ENCODE measurements at regions not wholly inside any gene's neighbourhood (a gene's known extent, or its start where the extent isn't known, plus 50 kb on each side); places are given as distances from the start of the nearest gene placed in this dataset.

DNA sequence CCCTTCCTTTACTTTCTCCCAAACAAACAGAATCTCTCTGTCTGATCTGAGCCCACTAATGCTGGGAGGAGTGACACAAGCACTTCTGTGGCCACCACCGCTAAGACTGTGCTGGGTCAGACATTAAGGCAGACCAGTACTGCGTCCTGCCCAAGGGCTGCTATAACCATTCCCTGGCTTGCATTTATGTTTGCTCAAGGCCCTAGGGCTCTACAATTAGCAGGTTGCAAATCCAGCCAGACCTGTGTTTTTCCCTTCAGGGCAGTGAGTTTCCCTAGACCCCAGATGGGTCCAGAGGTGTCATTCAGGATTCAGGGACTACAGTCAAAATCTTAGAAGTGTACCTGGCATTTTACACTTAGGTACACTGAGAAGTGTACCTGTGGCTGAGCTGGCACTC, 89.7 kb downstream of the SPANXN4 start:
- no peak overlapping the region for H3K4me3 ChIP-seq (ENCODE audit: low read depth, low read length, poor library complexity, severe bottlenecking)
- H3K27ac ChIP-seq (ENCODE audit: low read depth, low read length, poor library complexity, severe bottlenecking), result no peak overlapping the region
- no peaks in the 10 kb centered on the region for H3K36me3 ChIP-seq (ENCODE audit: insufficient read depth, low read length, poor library complexity, severe bottlenecking)
- BruUV-seq (replicated peaks), result no TSS peak
- peaks cover 15% of the 10 kb centered on the region for H3K9me3 ChIP-seq (ENCODE audit: low read depth, low read length, poor library complexity, severe bottlenecking)
- H3K4me1 ChIP-seq (ENCODE audit: insufficient read depth, low read length, poor library complexity, severe bottlenecking), result no peaks in the 10 kb centered on the region
- intact Hi-C loops (cut with micrococcal nuclease; ENCODE audit: unreplicated experiment), result no loop called here
- no peak for TF ChIP-seq EZH2 (IDR thresholded peaks at IDR 0.05; ENCODE audit: borderline replicate concordance, low read depth, low read length, poor library complexity, severe bottlenecking)
- TF ChIP-seq, protein P1, sequence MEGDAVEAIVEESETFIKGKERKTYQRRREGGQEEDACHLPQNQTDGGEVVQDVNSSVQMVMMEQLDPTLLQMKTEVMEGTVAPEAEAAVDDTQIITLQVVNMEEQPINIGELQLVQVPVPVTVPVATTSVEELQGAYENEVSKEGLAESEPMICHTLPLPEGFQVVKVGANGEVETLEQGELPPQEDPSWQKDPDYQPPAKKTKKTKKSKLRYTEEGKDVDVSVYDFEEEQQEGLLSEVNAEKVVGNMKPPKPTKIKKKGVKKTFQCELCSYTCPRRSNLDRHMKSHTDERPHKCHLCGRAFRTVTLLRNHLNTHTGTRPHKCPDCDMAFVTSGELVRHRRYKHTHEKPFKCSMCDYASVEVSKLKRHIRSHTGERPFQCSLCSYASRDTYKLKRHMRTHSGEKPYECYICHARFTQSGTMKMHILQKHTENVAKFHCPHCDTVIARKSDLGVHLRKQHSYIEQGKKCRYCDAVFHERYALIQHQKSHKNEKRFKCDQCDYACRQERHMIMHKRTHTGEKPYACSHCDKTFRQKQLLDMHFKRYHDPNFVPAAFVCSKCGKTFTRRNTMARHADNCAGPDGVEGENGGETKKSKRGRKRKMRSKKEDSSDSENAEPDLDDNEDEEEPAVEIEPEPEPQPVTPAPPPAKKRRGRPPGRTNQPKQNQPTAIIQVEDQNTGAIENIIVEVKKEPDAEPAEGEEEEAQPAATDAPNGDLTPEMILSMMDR (conservative IDR thresholded peaks at IDR 0.05; ENCODE audit: low read depth, low read length), result no peak
- POLR2A ChIA-PET (ENCODE audit: low non-redundant PET), result no interaction called here
- no peaks in the 10 kb centered on the region for H3K27me3 ChIP-seq (replicated peaks; ENCODE audit: insufficient read depth, low read depth, low read length, poor library complexity)
- CTCF ChIA-PET, result no interaction called here
- no peak for DNase-seq (ENCODE audit: low spot score)

DNA sequence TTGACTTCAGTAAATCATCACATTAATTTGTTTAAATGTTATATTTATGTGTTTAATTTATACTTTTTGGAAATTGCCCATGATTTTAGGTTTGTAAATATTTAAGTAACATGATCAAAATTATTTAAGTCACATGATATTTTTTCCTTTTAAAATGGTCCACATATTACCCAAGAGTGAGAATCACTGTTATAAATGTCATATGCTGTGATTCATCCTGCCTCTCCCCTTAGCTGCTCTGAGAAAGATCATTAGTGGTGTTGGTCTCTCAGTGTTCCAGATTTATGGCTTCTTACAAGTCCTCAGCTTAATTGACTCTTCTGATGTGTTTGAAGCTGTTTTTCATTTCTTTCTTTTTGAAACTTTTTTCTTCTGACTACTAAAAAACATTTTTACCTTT, 70.1 kb downstream of the SPANXN4 start:
- Histone ChIP-seq H3K27ac (ENCODE audit: low read depth, low read length, poor library complexity, severe bottlenecking) (no peak overlapping the region), H3K27me3 (replicated peaks; ENCODE audit: insufficient read depth, low read depth, low read length, poor library complexity) (no peaks in the 10 kb centered on the region), H3K9me3 (ENCODE audit: low read depth, low read length, poor library complexity, severe bottlenecking) (peaks cover 4% of the 10 kb centered on the region), H3K4me3 (ENCODE audit: low read depth, low read length, poor library complexity, severe bottlenecking) (no peak overlapping the region), H3K36me3 (ENCODE audit: insufficient read depth, low read length, poor library complexity, severe bottlenecking) (no peaks in the 10 kb centered on the region), H3K4me1 (ENCODE audit: insufficient read depth, low read length, poor library complexity, severe bottlenecking) (no peaks in the 10 kb centered on the region)
- POLR2A ChIA-PET (ENCODE audit: low non-redundant PET), result no interaction called here
- no TSS peak for BruUV-seq (replicated peaks)
- intact Hi-C loops (cut with micrococcal nuclease; ENCODE audit: unreplicated experiment), result no loop called here
- TF ChIP-seq, protein P1 (conservative IDR thresholded peaks at IDR 0.05; ENCODE audit: low read depth, low read length), result no peak
- TF ChIP-seq EZH2 (IDR thresholded peaks at IDR 0.05; ENCODE audit: borderline replicate concordance, low read depth, low read length, poor library complexity, severe bottlenecking), result no peak
- DNase-seq (ENCODE audit: low spot score), result no peak
- CTCF ChIA-PET, result no interaction called here

- no TSS peak for BruUV-seq (replicated peaks)
- Histone ChIP-seq H3K4me1 (ENCODE audit: insufficient read depth, low read length, poor library complexity, severe bottlenecking) (no peaks in the 10 kb centered on the region), H3K4me3 (ENCODE audit: low read depth, low read length, poor library complexity, severe bottlenecking) (no peak overlapping the region), H3K9me3 (ENCODE audit: low read depth, low read length, poor library complexity, severe bottlenecking) (peaks cover 4% of the 10 kb centered on the region), H3K27ac (ENCODE audit: low read depth, low read length, poor library complexity, severe bottlenecking) (no peak overlapping the region), H3K27me3 (replicated peaks; ENCODE audit: insufficient read depth, low read depth, low read length, poor library complexity) (no peaks in the 10 kb centered on the region), H3K36me3 (ENCODE audit: insufficient read depth, low read length, poor library complexity, severe bottlenecking) (no peaks in the 10 kb centered on the region)
- POLR2A ChIA-PET (ENCODE audit: low non-redundant PET), result no interaction called here
- no peak for TF ChIP-seq EZH2 (IDR thresholded peaks at IDR 0.05; ENCODE audit: borderline replicate concordance, low read depth, low read length, poor library complexity, severe bottlenecking)
- TF ChIP-seq, protein P1 (conservative IDR thresholded peaks at IDR 0.05; ENCODE audit: low read depth, low read length), result no peak
- intact Hi-C loops (cut with micrococcal nuclease; ENCODE audit: unreplicated experiment), result no loop called here
- DNase-seq (ENCODE audit: low spot score), result no peak
- CTCF ChIA-PET, result no interaction called here
These were observed 69.6 kb downstream of the SPANXN4 start for GRCh38 chrX:143095321-143095720.

All from A673 (cell line).